GM21381 (cell line): ENCODE measurements at regions not wholly inside any gene's neighbourhood (a gene's known extent, or its start where the extent isn't known, plus 50 kb on each side); places are given as distances from the start of the nearest gene placed in this dataset.

Source experiments
- ATAC-seq: cut with Tn5 transposase; IDR thresholded peaks from one replicate; pipeline ENCODE4 v1.9.1; 2021; ENCODE audit warnings: mild to moderate bottlenecking, moderate library complexity; ENCODE audit not compliant: unreplicated experiment

DNA sequence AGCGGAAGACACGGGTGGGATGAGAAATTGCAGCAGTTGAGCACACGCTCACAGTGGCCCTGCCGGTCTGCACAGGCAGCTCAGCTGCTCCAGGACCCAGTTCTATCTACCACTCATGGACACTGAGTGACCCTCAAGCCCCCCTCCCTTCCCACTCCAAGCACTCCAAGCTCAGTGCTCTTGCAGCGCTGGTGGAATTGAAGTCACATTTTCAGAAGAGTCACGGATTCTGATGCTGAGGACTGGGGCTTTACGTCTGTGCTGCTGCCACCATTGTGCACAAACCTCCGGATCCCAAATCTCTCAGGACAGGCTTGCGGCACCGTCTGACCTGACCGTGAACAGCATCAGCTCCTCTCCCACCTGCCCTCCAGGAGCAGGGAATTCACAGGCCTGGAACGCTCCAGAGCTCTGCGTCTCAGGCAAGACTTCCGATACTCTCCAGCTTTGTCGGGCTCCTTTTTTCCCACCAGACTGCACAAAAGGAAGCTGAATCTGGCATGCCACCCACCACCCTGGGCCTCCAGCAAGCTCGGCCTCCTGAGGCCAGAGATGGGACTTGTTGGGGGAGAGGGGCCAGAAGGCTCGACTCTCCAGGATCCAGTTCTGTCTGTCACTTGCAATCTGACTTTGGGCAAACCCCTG, 213.1 kb upstream of the RTL1 start:
- no peak for ATAC-seq

- no peak for ATAC-seq
Measured at GRCh38 chr14:101117543-101117942, 214.0 kb upstream of the RTL1 start.

GRCh38 chr14:101118233-101118632, 214.7 kb upstream of the RTL1 start:
- ATAC-seq, result no peak

GRCh38 chr14:101118746-101119591, 215.4 kb upstream of the RTL1 start:
- no peak for ATAC-seq

DNA sequence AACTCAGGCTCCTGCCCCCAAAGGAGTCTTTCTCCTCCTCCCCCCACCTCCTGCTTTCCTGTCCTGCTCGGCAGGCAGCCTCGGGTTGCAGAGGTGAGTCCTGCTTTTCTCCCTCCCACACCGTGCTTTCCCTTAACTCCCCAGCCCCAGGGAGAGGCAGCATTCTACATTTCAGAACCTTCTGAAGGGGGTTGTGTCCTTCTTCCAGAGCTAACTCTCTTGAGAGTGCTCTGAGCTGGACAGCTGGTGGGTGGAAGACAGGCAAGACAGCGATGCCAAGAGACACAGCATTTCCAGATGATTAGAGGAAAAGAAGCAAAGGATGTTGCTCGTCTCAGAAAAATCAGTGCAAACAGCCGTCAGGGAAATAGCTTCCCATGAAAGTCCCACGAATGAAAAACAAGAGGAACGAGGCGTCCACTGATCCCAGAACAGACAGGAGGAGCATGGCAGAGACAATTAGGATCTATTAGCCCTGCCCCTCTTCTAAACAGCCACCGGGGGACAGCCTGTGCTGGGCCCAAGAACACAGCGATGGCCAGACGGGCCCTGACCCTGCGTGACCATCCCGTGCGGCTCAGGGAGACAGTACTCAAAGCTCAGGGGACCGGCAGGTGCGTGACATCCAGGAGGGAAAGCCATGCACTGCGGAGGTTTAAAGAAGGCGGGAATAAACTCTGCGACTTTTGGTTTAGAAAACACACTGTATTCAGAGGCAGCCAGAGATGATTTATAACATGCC, 216.5 kb upstream of the RTL1 start:
- ATAC-seq, result no peak

- ATAC-seq, result no peak
Measured at GRCh38 chr14:101120641-101121507, 217.4 kb upstream of the RTL1 start.

DNA sequence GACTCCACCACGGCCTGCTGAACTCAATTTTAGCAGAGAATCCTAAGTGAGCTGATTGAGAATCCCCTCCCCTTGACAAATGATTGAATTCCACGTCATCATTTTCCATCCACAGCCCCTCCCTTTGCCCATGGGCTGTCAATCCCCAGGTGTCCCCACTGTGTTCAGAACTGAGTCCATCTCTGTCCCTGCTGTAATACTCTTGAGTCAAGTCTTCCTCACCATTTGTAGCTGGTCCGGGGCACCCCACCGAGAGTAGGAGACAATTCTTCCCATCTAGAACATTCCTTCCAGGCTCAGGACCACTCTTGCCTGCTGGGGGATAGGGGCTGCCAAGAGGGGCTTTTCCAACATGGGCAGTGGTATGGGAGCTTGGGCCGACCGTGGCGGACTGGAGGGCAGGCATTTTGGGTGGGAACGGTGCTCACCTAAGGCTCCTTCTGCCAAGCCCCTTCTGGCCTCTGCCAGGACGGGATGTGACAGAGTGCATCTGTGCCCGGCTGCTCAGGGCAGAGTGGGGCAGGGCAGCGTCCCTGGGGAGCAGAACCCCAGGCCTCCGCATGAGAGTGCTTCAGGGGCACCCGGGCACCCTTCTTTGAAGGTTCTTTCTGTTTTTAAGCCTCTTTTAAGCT, 218.1 kb upstream of the RTL1 start:
- no peak for ATAC-seq

GRCh38 chr14:101122237-101123141, 219.0 kb upstream of the RTL1 start:
- no peak for ATAC-seq

- no peak for ATAC-seq
Measured at GRCh38 chr14:101123618-101124510, 220.3 kb upstream of the RTL1 start.

DNA sequence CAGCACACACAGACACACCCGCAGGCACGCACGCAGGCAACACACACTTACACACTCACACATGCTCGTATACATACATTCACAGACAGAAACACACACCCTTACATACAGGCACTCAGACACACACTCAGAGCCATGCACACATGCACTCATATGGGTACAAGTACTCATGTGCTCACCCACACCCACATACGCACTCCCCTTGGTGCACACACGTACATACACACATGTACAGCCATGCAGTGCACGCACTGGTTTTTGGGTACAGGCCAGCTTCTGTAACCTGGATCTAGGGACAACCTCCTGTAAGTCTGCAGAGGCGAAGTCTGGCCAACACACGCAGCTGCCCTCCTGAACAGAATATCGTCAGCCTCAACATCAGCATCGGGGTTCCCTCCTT, 221.3 kb upstream of the RTL1 start:
- ATAC-seq, result no peak

- no peak for ATAC-seq
Measured at GRCh38 chr14:101125313-101125712, 221.8 kb upstream of the RTL1 start.

DNA sequence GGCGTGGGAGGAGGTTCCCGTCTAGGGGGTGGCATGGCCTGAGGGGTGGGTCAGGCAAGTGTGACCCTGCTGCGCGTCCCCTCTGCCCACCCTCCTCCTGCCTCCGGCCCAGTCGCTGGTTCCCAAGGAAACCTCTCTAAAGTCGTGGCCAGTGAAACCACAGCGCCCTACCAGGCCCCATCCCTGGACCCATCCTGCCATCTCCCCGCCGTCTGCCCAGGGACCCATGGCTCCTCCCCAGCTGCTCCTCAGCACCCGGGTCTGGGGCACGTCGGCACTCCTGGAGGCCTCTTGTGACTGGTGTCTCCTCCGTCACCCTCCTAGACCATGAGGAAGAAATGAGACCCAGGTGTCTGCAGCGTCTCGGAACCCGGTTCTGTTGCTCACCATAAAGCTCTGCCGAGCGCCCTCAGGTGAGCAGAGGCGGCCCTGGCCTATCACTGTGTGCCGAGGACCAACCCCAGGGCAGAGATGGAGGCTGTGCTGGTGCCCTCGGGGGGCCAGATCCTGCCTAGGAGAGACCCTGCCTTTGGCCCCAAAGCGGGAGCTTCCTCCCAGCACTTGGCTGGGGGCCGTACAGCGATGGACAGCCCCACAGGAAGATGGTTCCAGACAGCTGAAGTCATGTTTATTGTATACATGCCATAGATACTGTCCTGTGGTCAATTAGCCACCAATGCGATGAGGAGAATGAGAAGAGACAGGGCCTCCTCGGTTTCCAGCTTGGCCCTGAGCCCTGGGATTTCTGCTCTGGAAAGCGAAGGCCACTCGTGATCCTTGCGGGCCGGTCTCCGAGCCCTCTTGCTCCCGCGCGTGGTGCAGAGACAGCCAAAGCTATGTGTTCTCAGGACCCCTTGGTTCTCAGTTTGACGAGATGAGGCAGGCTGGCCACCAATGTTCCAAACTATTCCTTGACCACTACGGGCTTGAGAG, 222.5 kb upstream of the RTL1 start:
- no peak for ATAC-seq

DNA sequence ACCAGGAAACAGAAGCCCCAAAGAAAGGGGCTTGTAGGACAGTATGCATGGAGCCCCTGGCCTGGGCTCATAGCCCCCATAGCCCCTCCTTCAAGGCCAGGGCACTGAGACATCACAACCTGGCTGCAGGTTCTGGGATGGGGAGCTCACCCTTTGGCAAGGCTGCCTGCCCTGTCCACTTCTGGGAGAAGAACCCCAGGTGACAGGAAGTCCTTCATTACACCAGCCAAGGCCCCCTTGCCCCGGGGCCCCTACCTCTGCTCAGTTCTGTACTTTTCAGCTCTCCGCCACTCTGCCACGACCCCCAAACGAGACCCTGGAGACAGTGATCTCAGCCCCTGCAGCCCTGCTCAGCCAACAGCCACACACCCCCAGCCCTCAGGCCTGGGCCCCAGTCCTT, 223.2 kb upstream of the RTL1 start:
- no peak for ATAC-seq

- no peak for ATAC-seq
Measured at GRCh38 chr14:101127224-101127623, 223.7 kb upstream of the RTL1 start.

DNA sequence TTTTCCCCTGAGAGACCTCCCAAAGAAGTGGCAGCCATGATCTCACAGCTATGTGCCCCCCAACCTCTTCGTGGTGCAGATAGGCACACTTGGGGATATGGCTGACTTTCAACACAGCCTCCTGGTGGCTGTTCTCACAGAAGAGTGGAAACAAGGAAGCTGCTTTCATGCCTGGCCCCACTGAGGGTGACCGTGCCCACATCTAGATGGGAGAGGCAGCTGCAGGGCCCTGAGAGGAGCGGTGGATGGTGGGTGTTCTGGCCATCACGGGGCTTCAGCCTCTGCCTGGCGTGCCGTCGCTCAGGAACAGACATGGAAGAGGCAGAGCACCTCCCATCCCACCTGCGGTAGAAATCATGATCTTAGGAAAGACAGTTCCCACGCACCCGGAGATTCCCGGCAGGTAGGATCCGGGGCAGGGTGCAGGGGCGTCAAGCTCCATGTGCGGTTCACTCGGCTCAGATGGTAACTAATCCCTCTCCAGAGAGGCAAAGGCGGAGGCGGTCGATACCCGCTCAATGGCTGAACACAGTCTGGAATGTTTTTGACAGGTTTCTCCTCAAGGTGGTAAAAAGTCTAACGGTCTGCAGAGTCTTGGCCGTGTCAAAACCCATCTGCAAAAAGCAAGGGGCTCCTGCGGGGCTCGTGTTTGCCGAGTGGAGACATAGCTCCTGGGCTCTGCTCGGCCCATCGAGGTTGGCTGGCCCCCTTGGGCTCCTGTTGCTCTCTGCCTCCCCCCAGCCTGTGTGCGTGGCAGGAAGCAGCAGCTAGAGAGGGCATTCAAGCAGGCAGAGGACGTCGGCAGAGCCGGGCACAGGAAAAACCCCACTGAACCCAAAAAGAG, 225.2 kb upstream of the RTL1 start:
- no peak for ATAC-seq

GRCh38 chr14:101129521-101130167, 226.1 kb upstream of the RTL1 start:
- no peak for ATAC-seq
